HCT116 (cell line): ENCODE measurements at regions not wholly inside any gene's neighbourhood (a gene's known extent, or its start where the extent isn't known, plus 50 kb on each side); places are given as distances from the start of the nearest gene placed in this dataset.

Experiments
- CBX3 ChIP-seq: IDR thresholded peaks from 2 replicates; pipeline ENCODE4 v1.6.1; 2012; ENCODE audit warnings: low read depth
- EZH2phosphoT487 ChIP-seq: fragments of 200-600 bp; IDR thresholded peaks from 2 replicates; pipeline ENCODE4 v1.6.1; 2018; ENCODE audit warnings: antibody characterized with exemption, borderline replicate concordance
- TF ChIP-seq, protein P1 (sequence below): IDR thresholded peaks from 2 replicates; pipeline ENCODE4 v1.6.1; 2012; ENCODE audit warnings: low read depth

DNA sequence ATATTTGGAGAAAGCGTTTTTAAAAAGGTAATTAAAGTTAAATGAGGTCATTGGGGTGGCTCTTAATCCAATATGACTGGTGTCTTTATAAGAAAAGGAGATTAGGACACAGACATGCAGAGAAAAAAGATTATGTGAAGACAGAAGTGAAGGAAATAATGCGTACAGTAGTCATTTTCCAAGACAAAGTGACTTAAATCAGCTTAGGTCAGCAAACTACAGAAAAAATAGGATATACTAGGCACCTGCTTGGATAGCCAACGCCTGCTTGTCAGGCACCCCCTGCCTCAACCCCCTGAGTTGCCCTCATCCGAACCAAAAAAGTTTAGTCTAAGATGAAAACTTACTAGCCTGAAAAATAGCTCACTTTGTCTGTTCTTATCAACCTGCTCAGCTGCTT, 58.2 kb upstream of the SPAG17 start (continued):
- TF ChIP-seq, protein P1, sequence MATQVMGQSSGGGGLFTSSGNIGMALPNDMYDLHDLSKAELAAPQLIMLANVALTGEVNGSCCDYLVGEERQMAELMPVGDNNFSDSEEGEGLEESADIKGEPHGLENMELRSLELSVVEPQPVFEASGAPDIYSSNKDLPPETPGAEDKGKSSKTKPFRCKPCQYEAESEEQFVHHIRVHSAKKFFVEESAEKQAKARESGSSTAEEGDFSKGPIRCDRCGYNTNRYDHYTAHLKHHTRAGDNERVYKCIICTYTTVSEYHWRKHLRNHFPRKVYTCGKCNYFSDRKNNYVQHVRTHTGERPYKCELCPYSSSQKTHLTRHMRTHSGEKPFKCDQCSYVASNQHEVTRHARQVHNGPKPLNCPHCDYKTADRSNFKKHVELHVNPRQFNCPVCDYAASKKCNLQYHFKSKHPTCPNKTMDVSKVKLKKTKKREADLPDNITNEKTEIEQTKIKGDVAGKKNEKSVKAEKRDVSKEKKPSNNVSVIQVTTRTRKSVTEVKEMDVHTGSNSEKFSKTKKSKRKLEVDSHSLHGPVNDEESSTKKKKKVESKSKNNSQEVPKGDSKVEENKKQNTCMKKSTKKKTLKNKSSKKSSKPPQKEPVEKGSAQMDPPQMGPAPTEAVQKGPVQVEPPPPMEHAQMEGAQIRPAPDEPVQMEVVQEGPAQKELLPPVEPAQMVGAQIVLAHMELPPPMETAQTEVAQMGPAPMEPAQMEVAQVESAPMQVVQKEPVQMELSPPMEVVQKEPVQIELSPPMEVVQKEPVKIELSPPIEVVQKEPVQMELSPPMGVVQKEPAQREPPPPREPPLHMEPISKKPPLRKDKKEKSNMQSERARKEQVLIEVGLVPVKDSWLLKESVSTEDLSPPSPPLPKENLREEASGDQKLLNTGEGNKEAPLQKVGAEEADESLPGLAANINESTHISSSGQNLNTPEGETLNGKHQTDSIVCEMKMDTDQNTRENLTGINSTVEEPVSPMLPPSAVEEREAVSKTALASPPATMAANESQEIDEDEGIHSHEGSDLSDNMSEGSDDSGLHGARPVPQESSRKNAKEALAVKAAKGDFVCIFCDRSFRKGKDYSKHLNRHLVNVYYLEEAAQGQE: no peak
- TF ChIP-seq CBX3 (no peak), EZH2phosphoT487 (no peak)
